Erythroblast (primary cell): ENCODE measurements at regions not wholly inside any gene's neighbourhood (a gene's known extent, or its start where the extent isn't known, plus 50 kb on each side); places are given as distances from the start of the nearest gene placed in this dataset.

ENCODE experiments used
- GATA1 ChIP-seq: IDR thresholded peaks from 2 replicates; pipeline ENCODE4 v1.6.1; 2011; ENCODE audit warnings: low read depth, mild to moderate bottlenecking, control low read depth, low read length, moderate library complexity
- POLR2A ChIP-seq: IDR thresholded peaks from 2 replicates; pipeline ENCODE4 v1.6.1; 2011; ENCODE audit warnings: mild to moderate bottlenecking, low read length

GRCh38 chr9:88905506-88905905 lies 85.8 kb upstream of the S1PR3 start:
- no peak for TF ChIP-seq POLR2A
- no peak for TF ChIP-seq GATA1
